T47D (cell line): ENCODE measurements at regions not wholly inside any gene's neighbourhood (a gene's known extent, or its start where the extent isn't known, plus 50 kb on each side); places are given as distances from the start of the nearest gene placed in this dataset.

ENCODE experiments used
- DNase-seq, 2 experiments: peaks; one replicate each; pipeline versions ENCODE4 v3.0.0 to v3.0.0-alpha.2; 2011 to 2012; ENCODE audit warnings: low read depth in 1 of 2, low spot score in 1 of 2
- JUND ChIP-seq: IDR thresholded peaks from 2 replicates; pipeline ENCODE4 v1.6.1; 2012; ENCODE audit warnings: low read depth
- in situ Hi-C: cut with HindIII; loops from 2 replicates; pipeline ENCODE4 v1.10.0; 2016; ENCODE audit warnings: low sequenced_read_pairs, low pct_unique_long_range_greater_than_20kb

DNA sequence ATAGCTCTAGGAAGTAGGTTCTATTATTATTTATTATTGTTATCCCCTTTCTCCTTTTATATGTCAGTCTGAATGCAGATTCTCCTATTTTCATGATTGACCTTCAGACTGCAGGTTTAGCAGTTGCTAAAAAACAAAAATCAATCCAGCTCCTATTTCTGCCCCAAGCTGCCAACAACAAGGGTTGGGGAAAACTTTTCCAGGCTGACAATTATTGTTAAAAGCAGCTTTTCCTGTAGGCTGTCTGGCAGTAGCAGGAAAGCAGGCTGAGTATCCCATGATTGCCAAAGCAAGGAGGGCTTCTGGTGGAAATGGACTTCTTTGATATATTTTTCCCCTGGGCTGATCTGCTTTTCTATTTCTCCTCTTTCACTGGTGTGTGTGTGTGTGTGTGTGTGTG lies 78.0 kb upstream of the CTLA4 start:
- in situ Hi-C loops: no loop called here
- no peak for TF ChIP-seq JUND
- no peak for DNase-seq

DNA sequence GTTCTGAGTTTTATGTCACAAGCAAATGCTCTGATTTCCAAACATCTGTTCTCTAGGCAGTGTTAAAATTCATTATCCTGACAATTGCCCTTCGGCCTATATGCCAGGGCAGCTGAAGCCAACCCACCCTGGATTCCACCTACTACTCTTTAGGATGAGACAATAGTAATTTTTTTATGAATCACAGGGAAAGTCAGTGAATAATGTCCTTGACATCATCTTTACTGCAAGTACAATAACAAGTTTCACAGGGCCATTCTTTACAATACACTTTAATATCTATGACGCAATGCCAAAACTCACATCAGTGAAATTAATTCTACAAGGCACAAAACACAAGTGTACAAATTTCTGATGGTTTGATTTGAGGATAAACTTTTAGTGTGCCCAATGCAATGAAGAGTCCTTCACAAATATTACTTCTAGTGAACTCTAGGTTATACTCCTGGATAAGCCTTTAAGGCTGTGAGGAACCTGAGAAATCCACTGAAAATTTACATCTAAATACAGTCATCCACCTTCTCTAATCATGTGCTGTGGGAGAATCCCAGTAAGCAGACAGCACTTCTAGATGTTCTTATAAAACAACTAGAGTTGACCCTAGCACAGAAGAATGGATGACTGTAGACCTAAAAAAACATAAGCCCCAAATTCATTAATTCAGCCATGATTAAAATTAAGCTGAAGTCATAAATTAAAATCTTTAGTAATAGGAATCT lies 77.3 kb upstream of the CTLA4 start:
- in situ Hi-C loops: no loop called here
- DNase-seq: no peak
- TF ChIP-seq JUND: no peak

DNA sequence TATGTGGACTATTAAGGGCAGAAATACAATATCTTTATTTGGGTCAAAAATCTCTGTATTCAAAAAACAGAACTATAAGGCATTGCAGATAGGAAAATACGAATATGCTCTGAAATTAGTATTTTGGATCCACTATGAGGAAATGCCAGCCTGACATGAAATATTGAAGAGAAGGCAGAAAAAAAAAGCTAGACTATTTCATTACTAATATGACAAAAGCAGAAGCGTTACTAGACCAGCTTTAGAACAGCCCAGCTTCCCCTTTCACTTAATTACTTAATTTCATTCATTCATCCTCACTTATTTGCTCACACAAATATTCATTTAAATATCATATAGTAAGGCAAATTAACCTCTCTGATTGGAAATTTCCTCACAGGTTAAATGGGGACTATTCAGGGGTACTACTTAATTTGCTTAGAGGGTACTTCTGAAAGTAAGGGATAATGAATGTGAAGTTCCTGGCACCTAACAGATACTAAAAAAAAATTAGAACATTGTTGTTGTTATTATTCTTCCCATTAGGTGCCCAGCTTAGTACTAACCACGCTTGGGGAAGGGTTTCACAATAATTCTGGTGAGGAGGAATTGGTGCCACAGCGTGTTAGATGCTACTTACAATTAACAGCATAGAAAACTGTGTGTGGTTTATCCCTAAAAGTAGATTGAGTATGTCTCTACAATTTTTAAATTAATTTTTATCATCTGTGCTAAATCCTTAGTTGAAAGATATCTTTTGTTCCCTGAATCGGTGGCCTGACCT lies 71.1 kb upstream of the CTLA4 start:
- DNase-seq: no peak
- no peak for TF ChIP-seq JUND
- in situ Hi-C loops: no loop called here

DNA sequence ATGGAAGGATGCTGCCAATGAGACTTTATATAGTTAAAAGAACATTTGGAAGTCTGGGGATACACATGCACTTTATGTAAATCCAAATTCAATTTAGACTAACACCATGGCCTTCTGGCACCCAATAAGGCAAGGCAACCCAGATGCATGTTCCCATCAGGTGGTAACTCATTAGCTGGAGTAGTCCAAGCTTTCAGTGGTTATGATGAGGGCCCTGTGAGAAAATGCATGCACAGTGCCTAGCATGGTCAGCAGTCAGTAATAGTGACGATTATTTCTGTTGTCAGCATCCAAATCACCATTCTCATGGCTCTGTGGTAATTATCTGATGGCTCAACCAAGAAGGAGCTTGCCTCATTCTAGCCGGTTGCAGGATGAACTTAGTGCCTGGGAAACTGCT lies 70.3 kb upstream of the CTLA4 start:
- in situ Hi-C loops: no loop called here
- no peak for DNase-seq
- no peak for TF ChIP-seq JUND

DNA sequence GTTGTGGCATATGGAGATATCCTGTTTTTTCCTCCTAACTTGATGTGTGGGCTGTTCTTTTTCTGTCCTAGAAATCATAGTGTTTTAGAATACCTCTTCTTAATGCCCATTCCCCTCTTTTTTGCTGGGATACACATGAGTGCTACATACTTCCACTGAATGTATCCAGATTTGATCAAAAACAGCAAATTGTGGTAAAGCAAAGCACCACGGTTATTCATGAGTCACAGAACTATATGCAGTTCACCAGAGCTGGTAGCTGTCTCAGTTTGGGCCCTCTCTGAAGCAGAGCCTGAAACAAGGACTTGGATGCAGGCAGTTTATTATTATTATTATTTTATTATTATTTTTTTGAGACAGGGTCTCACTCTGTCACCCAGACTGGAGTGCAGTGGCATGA lies 69.9 kb upstream of the CTLA4 start:
- in situ Hi-C loops: no loop called here
- DNase-seq: no peak
- TF ChIP-seq JUND: no peak

DNA sequence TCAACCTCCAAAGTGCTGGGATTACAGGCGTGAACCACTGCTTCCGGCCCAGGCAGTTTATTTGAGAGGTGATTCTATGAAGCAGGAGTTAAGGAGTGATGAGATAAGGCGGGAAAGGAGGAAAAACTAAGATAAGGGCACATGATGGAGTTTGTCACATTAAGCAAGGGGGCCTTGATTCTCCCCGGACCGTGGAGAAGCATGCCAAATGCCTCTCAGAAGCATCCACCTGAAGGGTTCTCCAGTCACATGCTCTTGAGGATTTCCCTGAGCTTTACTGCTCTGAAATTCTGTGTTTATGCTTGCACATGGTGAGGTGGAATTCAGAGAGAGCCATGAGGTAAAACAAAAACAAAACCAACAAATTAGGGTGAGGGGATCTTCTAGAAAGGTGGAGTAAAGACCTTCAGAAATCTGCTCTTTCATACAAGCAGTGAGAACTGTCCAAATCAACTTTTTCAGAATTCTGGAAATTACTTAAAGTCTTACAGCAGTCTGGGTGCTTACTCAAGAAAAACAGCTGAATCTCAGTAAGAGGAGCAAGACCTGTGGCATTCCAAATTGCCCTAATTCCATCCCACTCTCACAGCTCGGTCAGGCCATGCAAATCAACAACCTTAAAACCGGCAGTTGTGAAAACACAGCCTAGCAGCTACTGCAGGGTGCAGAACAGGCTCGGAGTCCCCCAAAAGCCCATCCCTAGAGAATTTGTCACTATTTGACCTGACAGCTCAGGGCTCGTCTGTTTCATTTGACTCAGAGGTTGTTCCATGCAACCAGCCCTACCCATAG lies 69.1 kb upstream of the CTLA4 start:
- TF ChIP-seq JUND: no peak
- no peak for DNase-seq
- in situ Hi-C loops: no loop called here

DNA sequence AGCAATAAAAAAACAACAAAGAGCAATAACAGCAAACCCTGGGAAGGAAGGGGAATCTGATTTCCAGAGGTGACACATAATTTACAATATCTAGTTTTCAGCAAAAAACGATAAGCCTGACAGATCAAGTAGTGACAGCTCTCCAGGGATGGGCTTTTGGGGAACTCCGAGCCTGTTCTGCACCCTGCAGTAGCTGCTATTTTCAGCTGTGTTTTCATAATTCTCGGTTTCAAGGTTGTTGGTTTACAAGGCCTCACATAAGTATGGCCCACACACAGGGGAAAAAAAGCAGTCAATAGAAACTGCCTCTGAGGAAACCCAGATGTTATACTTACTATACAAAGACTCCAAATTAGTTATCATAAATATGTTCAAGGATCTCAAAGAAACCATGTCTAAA lies 67.7 kb upstream of the CTLA4 start:
- no peak for DNase-seq
- in situ Hi-C loops: no loop called here
- TF ChIP-seq JUND: no peak

DNA sequence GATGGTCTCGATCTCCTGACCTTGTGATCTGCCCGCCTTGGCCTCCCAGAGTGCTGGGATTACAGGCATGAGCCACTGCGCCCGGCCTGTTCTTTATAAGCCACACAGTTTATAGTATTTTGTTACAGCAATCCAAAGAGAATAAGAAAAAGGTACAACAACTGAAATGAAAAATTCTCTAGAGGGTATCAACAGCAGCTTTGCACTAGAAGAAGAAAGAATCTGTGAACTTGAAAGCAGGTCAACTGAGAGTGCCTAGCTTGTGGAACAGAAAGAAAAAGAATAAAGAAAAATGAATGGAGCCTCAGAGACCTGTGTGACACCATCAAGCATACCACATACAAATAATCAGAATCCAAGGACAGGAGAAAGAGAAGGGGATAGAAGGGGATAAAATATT lies 66.8 kb upstream of the CTLA4 start:
- TF ChIP-seq JUND: no peak
- in situ Hi-C loops: no loop called here
- DNase-seq: no peak

DNA sequence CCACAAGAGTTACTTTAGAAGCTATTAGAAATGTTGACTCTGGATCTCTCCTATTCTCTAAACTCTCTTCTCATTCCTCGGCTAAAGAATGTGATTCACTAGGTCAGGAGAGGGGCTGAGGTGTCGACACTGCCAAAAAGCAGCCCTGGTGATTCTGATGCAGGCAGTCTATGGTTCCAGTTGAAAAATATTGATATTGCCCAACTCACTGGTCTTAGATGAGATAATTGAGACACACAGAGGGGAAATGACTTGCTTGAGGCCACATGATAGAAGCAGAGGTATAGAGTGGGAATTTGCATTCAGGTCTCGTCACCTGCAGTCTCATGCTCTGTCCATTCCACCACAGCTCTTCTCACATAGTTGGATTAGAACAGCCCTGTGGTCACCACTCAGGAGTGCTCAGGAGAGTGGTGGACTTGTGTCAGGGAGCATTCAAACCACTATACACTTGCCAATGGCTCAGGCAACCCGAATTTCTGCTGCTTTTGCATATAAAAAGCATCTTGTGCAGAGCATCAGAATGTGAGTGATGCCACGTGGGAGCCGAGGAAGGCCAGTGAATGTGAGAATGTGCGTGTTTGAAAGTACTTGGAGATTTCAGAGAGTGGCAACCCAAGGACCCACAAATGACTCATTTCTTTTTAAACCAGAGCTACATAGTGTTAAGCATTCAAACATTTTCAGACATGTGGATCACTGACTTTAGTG lies 65.1 kb upstream of the CTLA4 start:
- no peak for DNase-seq
- in situ Hi-C loops: no loop called here
- no peak for TF ChIP-seq JUND

DNA sequence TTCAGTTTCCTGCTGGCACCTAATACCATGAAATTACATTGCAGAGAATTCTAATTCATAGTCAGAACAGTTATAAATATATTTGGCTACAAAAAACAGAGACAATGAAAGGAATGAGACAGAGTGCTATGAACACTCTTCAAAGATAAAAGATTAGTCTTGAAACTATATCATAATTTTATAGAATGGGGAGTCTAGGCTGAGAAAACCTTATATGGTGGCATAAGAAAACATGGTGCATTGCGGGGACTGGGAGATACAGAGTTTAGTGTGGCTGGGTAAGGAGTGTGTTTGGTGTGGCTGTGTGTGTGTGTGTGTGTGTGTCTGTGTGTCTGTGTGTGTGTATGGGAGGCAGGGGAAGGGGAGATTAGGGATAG lies 64.5 kb upstream of the CTLA4 start:
- in situ Hi-C loops: no loop called here
- DNase-seq: no peak
- no peak for TF ChIP-seq JUND

DNA sequence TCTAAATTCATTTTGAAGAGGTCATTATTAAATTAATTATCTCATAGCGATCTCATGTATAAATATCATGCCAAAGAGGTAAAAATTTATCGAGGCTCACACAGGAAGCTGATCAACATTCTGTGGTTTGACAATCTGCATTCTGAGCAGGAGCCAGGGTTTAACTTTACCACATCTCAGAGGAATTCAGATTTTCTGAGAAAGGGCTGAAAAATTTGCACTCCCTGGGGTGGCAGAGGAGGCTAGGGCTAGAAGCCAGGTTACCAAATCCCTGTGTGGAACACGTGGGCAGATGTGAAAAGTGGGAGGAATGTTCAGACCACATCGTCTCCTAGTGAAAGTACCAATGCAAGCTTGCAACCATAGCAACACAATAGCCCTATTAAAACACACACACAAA lies 63.5 kb upstream of the CTLA4 start:
- in situ Hi-C loops: no loop called here
- no peak for DNase-seq
- TF ChIP-seq JUND: no peak

DNA sequence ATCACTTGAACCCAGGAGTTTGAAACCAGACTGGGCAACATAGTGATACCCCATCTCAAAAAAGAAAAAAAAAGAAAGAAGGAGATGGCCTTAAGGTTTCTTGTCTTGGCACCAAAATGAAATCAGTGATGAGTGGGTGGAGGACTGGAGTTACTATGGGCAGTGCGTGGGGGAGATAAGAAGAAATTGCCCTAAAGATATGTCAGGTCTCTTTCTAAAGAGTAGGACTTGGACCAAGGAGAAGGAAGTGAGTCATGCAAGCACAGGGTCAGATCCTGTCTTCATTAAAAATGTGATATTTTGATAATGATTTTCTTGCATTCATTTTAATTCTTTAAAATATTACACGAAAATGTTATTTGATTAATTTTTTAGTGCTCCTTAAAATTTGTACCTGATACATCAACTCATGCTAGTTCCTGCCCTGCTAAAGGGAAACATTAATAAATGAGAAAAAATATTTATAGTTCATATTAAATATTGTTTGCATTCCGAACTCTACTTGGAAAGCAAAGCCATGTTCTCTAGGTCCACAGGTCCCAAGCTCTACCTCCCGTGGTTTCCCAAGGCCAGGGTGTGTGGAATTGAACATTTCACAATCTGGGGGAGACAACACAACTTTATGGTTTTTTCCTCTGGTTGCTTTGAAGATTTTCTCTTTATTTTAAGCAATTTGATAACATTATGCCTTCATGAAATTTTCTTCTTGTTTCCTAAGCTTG lies 62.6 kb upstream of the CTLA4 start:
- no peak for DNase-seq
- in situ Hi-C loops: no loop called here
- no peak for TF ChIP-seq JUND
